COLO668 (cell line): ENCODE measurements at regions not wholly inside any gene's neighbourhood (a gene's known extent, or its start where the extent isn't known, plus 50 kb on each side); places are given as distances from the start of the nearest gene placed in this dataset.
"Not testable (repeated sequence)": the region's sequence is repeated elsewhere in the genome, so short reads cannot be mapped to it uniquely, and the experiment has no call there.

Experiments used
- DNase-seq: peaks from one replicate; lab custom pipeline; 2025; ENCODE audit not compliant: unreplicated experiment; lab: John Stamatoyannopoulos, UW

DNA sequence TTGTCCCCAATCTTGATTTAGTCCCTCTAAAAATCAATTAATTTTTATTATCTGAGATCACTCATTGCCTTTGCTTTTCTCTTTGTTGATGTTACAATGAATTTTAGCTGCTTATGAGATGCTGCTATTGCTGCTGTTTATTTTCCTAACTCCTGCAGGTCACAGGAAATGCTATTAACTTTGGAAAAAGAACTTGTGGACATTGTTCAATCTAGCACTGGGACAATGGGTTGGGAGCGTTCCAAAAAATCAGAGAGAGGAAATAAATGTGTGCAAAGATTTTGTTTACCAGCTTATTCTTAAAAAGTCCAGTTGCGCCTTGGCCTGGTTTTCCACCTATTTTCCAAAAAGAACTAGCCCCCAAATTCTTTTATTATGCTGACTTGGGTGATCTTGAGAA lies 268.3 kb downstream of the PTH2R start:
- DNase-seq: no peak

DNA sequence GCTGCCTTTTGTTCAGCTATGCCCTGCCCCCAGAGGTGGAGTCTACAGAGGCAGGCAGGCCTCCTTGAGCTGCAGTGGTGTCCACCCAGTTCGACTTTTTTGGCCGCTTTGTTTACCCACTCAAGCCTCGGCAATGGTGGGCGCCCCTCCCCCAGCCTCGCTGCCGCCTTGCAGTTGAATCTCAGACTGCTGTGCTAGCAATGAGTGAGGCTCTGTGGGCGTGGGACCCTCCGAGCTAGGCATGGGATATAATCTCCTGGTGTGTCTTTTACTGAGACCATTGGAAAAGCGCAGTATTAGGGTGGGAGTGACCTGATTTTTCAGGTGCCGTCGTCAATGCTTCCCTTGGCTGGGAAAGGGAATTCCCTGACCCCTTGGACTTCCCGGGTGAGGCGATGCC lies 279.3 kb downstream of the PTH2R start:
- not testable (repeated sequence) for DNase-seq

DNA sequence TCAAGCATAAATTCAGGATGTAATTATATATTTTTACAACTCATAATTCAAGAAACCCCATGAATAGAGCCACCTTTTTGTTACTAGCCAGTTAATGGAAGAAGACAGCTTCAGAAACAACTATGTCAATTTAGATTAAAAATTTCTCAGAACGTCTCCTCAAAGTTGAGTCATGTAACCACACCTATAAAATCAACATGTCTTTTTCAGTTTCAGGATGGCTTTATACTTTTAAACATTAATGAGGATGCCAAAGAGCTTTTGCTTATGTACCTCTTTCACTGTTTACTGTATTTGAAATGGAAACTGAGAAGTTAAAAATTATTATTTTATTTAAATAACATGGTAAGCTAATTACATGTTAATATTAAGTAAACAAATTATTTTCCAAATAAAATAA lies 280.1 kb downstream of the PTH2R start:
- no peak for DNase-seq

DNA sequence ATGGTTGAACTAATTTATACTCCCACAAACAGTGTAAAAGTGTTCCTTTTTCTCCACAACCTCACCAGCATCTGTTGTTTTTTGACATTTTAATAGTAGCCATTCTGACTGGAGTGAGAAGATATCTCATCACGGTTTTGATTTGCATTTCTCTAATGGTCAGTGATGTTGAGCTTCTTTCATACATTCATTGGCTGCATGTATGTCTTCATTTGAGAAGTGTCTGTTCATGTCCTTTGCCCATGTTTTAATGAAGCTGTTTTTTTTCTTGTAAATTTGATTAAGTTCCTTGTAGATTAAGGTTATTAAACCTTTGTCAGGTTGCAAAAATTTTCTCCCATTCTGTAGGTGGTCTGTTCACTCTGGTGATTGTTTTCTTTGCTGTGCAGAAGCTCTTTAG lies 281.1 kb downstream of the PTH2R start:
- DNase-seq: not testable (repeated sequence)

- DNase-seq: no peak
These were observed 291.5 kb downstream of the PTH2R start for GRCh38 chr2:208698114-208698513.

DNA sequence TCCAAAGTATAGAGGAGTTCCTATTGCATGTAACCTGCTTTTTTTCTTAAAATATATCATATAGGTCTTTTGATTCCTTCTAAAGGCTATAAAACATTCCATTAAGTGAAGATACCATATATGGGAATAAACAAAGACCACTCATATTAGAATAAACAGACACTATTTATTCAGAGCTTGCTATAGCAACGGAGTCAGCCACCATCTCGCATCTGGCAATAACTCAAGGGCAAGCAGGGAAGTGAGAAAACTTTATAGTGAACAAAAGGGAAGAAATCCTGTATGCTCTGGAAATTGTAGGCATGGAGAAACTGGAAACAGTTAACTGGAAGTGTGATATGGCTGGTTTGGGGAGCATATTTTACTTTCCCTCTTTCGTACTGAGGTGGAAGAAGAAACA lies 301.9 kb downstream of the PTH2R start:
- no peak for DNase-seq

- DNase-seq: no peak
These were observed 305.0 kb downstream of the PTH2R start for GRCh38 chr2:208711598-208711997.

DNA sequence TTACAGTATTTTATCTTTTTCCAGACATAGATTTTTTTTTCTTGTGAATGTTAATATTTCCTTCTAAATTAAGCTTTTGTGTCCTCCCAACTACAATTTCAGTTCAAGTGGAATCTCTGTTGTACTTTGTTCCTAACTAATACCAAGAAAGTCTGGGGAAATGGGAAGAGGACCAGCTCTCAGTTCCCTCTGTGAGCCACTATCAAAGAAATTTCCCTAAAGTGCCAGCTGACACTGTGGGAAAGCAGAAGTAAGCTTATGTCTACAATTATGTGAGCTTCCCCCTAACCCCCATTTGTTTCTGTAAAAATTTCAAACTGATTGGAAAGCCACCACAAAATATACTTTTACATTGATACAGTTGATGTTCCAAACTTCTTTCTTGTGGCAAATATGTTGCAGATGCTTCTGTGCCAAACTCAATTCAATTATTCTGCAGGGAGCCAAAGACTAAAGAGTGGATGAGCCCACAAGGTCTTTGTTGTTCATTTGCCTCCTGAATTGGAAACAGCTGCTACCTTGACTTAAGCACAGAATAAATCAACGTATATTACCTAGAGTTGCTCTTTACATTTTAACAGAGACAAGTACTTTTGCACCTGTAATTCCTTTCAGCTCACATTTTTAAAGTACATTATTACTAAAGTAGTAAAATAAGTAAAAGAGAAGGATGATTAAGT lies 306.6 kb downstream of the PTH2R start:
- no peak for DNase-seq

DNA sequence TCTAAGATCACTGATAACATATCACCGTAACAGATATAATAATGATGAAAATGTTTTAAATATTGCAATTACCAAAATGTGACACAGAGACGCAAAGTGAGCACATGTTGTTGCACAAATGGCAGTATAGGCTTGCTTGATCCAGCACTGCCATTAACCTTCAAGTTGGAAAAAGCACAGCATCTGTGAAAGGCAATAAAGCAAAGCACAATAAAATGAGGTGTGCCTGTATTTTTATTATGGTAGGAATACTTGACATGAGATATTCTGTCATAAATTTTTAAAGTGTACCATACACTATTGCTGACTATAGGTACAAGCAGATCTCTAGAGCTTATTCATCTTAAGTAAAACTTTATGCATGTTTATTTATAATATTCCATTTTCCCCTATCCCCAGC lies 312.2 kb downstream of the PTH2R start:
- no peak for DNase-seq

- no peak for DNase-seq
These were observed 316.1 kb downstream of the PTH2R start for GRCh38 chr2:208722731-208723130.

DNA sequence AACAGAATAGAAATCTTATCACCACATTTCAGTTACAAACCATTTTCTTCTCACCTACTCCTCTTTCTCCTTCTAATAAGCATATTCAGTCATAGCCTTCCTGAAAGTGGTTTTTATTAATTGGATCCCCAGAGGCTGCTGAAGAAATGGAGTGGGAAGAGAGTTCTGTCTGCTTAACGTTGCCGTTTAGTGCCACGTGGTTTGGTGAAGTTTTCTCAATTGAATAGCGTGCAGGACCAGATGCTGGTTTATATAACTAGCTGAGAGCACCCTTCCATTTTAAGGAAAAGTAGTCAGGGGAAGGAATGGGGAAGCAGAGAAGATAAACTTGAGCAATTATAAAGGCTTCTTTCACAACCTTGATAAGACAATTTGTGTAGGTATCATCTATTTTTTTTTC lies 318.7 kb downstream of the PTH2R start:
- no peak for DNase-seq

DNA sequence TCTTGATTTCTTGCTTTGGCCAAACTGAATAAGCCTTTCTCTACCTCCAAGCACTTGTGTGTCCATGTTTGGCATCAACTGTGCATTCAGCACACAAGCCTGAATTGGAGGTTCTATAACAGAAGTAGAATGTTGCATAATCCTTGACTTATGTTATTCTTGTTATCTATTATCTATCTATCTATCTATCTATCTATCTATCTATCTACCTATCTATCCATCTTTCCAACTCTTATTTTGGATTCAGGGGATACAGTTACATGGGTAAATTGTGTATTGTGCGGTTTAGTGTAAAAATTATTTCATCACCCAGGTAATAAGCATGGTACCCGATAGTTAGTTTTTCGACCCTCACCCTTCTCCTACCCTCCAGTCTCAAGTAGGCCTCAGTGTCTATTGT lies 319.6 kb downstream of the PTH2R start:
- no peak for DNase-seq

DNA sequence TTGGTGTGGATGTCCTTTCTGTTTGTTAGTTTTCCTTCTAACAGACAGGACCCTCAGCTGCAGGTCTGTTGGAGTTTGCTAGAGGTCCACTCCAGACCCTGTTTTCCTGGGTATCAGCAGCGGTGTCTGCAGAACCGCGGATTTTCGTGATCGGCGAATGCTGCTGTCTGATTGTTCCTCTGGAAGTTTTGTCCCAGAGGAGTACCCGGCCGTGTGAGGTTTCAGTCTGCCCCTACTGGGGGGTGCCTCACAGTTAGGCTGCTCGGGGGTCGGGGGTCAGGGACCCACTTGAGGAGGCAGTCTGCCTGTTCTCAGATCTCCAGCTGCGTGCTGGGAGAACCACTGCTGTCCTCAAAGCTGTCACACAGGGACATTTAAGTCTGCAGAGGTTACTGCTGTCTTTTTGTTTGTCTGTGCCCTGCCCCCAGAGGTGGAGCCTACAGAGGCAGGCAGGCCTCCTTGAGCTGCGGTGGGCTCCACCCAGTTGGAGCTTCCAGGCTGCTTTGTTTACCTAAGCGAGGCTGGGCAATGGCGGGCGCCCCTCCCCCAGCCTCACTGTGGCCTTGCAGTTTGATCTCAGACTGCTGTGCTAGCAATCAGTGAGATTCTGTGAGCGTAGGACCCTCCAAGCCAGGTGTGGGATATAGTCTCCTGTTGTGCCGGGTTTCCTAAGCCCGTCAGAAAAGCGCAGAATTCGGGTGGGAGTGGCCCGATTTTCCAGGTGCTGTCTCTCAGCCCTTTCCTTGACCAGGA lies 345.2 kb downstream of the PTH2R start:
- not testable (repeated sequence) for DNase-seq

GRCh38 chr2:208757364-208757763 lies 350.8 kb downstream of the PTH2R start:
- DNase-seq: no peak

DNA sequence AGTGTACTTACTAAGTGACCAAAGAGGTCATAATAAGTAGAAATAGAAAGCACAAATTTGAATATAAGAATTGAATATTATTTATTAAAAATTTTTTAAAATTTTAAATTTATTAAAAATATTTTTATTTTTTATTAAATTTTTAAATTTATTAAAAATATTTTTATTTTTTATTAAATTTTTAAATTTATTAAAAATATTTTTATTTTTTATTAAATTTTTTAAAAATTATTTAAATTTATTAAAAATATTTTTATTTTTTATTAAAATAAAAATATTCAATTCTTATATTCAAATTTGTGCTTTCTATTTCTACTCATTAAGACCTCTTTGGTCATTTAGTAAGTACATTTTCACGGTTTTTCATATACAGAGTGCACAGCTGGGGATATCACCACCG lies 366.5 kb downstream of the PTH2R start:
- DNase-seq: not testable (repeated sequence)

- DNase-seq: no peak
These were observed 374.6 kb downstream of the PTH2R start for GRCh38 chr2:208781166-208781565.

- no peak for DNase-seq
These were observed 375.5 kb downstream of the PTH2R start for GRCh38 chr2:208782097-208782496.

GRCh38 chr2:208783184-208783583 lies 376.6 kb downstream of the PTH2R start:
- DNase-seq: peak; percentile 6

DNA sequence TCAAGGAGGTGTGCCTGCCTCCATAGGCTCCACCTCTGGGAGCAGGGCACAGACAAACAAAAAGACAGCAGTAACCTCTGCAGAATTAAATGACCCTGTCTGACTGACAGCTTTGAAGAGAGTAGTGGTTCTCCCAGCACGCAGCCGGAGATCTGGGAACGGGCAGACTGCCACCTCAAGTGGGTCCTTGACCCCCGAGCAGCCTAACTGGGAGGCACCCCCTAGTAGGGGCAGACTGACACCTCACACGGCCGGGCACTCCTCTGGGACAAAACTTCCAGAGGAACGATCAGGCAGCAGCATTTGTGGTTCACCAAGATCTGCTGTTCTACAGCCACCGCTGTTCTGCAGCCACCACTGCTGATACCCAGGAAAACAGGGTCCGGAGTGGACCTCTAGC lies 378.2 kb downstream of the PTH2R start:
- DNase-seq: not testable (repeated sequence)

- no peak for DNase-seq
These were observed 384.7 kb downstream of the PTH2R start for GRCh38 chr2:208791257-208791656.

DNA sequence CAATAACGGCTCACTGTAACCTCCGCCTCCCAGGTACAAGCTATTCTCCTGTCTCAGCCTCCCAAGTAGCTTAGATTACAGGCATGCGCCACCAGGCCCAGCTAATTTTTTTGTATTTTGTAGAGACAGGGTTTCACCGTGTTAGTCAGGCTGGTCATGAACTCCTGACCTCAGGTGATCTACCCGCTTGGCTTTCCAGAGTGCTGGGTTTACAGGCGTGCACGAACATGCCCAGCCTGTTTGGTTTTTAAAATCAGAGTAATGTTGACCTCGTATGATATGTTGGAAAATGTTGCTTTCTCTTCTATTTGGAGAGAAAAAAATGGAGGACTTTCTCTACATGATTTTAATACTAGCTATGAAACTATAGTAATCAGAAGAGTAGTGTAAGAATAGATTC lies 386.2 kb downstream of the PTH2R start:
- no peak for DNase-seq

DNA sequence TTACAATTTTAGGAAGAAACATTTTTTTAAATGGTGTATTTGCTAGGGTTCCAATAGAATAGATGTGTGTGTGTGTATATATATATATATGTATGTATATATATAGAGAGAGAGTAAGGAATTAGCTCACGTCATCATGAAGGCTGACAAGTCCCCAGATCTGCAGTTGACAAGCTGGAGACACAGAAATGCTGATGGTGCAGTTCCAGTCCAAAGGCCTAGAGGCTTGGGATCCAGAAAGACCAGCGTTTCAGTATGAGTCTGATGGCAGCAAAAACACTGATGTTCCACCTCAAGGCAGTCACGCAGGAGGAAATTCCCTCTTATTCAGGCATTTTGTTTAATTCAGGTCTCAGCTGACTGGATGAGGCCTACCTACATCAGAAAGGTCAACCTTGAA lies 386.8 kb downstream of the PTH2R start:
- no peak for DNase-seq
